Mesenchymal stem cell (in vitro differentiated cells and primary cell): ENCODE measurements at regions not wholly inside any gene's neighbourhood (a gene's known extent, or its start where the extent isn't known, plus 50 kb on each side); places are given as distances from the start of the nearest gene placed in this dataset.
"Not testable (repeated sequence)": the region's sequence is repeated elsewhere in the genome, so short reads cannot be mapped to it uniquely, and the experiment has no call there.

ENCODE experiments used
- DNase-seq: peaks from one replicate; pipeline ENCODE4 v3.0.0-alpha.2; 2013
- H2AFZ ChIP-seq: one replicate; pipeline ENCODE4 v1.6.1; 2013; ENCODE audit warnings: low read depth, mild to moderate bottlenecking, control low read depth, inconsistent platforms, low read length, moderate library complexity
- H2AK5ac ChIP-seq: 2 replicates; pipeline ENCODE4 v1.6.1; 2013; ENCODE audit warnings: low read length, moderate library complexity, mild to moderate bottlenecking, inconsistent platforms; ENCODE audit not compliant: severe bottlenecking
- H2BK120ac ChIP-seq: one replicate; pipeline ENCODE4 v1.6.1; 2013; ENCODE audit warnings: low read depth, mild to moderate bottlenecking, inconsistent platforms, low read length, moderate library complexity
- H2BK12ac ChIP-seq, 2 experiments: one replicate each; pipeline ENCODE4 v1.6.1; 2013; ENCODE audit warnings: inconsistent platforms in 2 of 2, low read length in 2 of 2, mild to moderate bottlenecking in 2 of 2, moderate library complexity in 2 of 2, control low read depth in 1 of 2
- H2BK15ac ChIP-seq: one replicate; pipeline ENCODE4 v1.6.1; 2013; ENCODE audit warnings: mild to moderate bottlenecking, low read depth, inconsistent platforms; ENCODE audit not compliant: poor library complexity, severe bottlenecking
- H2BK5ac ChIP-seq: 2 replicates; pipeline ENCODE4 v1.6.1; 2013; ENCODE audit warnings: low read depth, mild to moderate bottlenecking, low read length, control low read depth, inconsistent platforms; ENCODE audit not compliant: poor library complexity, severe bottlenecking
- H3K14ac ChIP-seq, 2 experiments: one replicate each; pipeline ENCODE4 v1.6.1; 2013; ENCODE audit warnings: inconsistent platforms in 2 of 2, low read length in 2 of 2, control low read depth in 1 of 2, mild to moderate bottlenecking in 1 of 2, moderate library complexity in 1 of 2
- H3K18ac ChIP-seq, 2 experiments: one replicate each; pipeline ENCODE4 v1.6.1; 2013; ENCODE audit warnings: inconsistent platforms in 2 of 2, low read length in 2 of 2, control low read depth in 1 of 2, low read depth in 1 of 2, mild to moderate bottlenecking in 1 of 2
- H3K23ac ChIP-seq, 2 experiments: one replicate each; pipeline ENCODE4 v1.6.1; 2013; ENCODE audit warnings: inconsistent platforms in 2 of 2, low read length in 2 of 2, mild to moderate bottlenecking in 2 of 2, moderate library complexity in 2 of 2, control low read depth in 1 of 2
- H3K27ac ChIP-seq: 2 replicates; pipeline ENCODE4 v1.5.1; 2013; ENCODE audit warnings: mild to moderate bottlenecking, moderate library complexity, low read length, control low read depth, inconsistent platforms; ENCODE audit not compliant: poor library complexity, severe bottlenecking
- H3K27me3 ChIP-seq, 2 experiments: 2 replicates each; pipeline versions ENCODE4 v1.6.1 to v1.7.0; 2013; ENCODE audit warnings: low read length in 2 of 2, mild to moderate bottlenecking in 2 of 2, moderate library complexity in 2 of 2, control low read depth in 1 of 2, inconsistent platforms in 1 of 2; ENCODE audit not compliant: control insufficient read depth in 1 of 2, insufficient read depth in 1 of 2
- H3K36me3 ChIP-seq, 2 experiments: 2 replicates each; pipeline versions ENCODE4 v1.6.1 to v1.7.0; 2013; ENCODE audit warnings: low read length in 2 of 2, control low read depth in 1 of 2, inconsistent platforms in 1 of 2, low read depth in 1 of 2, mild to moderate bottlenecking in 1 of 2; ENCODE audit not compliant: insufficient read depth in 2 of 2, control insufficient read depth in 1 of 2
- H3K4ac ChIP-seq, 2 experiments: one replicate each; pipeline ENCODE4 v1.6.1; 2013; ENCODE audit warnings: inconsistent platforms in 2 of 2, low read length in 2 of 2, mild to moderate bottlenecking in 2 of 2, moderate library complexity in 2 of 2, control low read depth in 1 of 2, low read depth in 1 of 2
- H3K4me1 ChIP-seq: 2 replicates; pipeline ENCODE4 v1.6.1; 2013; ENCODE audit warnings: low read depth, low read length, control low read depth; ENCODE audit not compliant: control insufficient read depth, insufficient read depth
- H3K4me2 ChIP-seq: 2 replicates; pipeline ENCODE4 v1.6.1; 2013; ENCODE audit warnings: low read length, mild to moderate bottlenecking, inconsistent platforms; ENCODE audit not compliant: poor library complexity, severe bottlenecking
- H3K4me3 ChIP-seq, 2 experiments: 2 replicates each; pipeline versions ENCODE4 v1.5.1 to v1.7.0; 2013; ENCODE audit warnings: low read length in 2 of 2, mild to moderate bottlenecking in 2 of 2, control low read depth in 1 of 2, low read depth in 1 of 2; ENCODE audit not compliant: insufficient read depth in 1 of 2
- H3K79me1 ChIP-seq: replicated peaks from 2 replicates; pipeline ENCODE4 v1.6.1; 2013; ENCODE audit warnings: mild to moderate bottlenecking, control low read depth, low read length, inconsistent platforms; ENCODE audit not compliant: poor library complexity, severe bottlenecking
- H3K9ac ChIP-seq: 2 replicates; pipeline ENCODE4 v1.7.0; 2013; ENCODE audit warnings: mild to moderate bottlenecking, low read length, moderate library complexity
- H3K9me3 ChIP-seq: 2 replicates; pipeline ENCODE4 v1.7.0; 2013; ENCODE audit warnings: mild to moderate bottlenecking, low read length; ENCODE audit not compliant: control insufficient read depth
- H4K8ac ChIP-seq: one replicate; pipeline ENCODE4 v1.6.1; 2013; ENCODE audit warnings: inconsistent platforms, mild to moderate bottlenecking, low read length, moderate library complexity
- H4K91ac ChIP-seq: one replicate; pipeline ENCODE4 v1.6.1; 2013; ENCODE audit warnings: mild to moderate bottlenecking, low read length, inconsistent platforms
- WGBS: methylation state at CpG from one replicate; pipeline ENCODE4 v1.1.7; 2013; ENCODE audit warnings: mixed read lengths; 5-methylcytosine and 5-hydroxymethylcytosine counted together

DNA sequence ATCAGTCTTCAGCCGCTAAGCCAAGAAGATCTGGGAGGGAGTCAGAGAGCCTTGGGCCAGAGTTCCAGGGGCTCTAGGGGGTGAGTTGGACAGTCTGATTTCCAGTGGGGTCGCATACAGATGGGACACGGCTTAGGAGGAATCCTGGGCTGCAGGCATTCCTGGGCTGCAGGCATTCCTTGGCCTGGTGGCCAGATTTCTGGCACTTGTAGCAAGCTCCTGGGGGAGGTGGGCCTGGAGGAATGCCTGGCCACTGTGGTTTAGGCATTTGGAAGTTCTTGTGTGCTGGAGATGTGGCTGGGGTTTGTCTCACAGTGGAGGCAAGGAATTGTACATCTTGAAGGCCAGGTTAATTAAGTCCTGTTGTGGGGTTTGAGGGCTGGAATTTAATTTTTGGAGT, 165.4 kb upstream of the JADE1 start:
- DNase-seq, H2BK15ac ChIP-seq, H2BK120ac ChIP-seq, H3K27ac ChIP-seq, H2BK5ac ChIP-seq, H3K27me3 ChIP-seq, H3K4me3 ChIP-seq, H3K9me3 ChIP-seq, H2BK12ac ChIP-seq, H3K4me1 ChIP-seq, H4K8ac ChIP-seq, H3K4ac ChIP-seq, H3K79me1 ChIP-seq, H2AK5ac ChIP-seq, H2AFZ ChIP-seq, H3K14ac ChIP-seq, H3K18ac ChIP-seq, H3K23ac ChIP-seq, H3K36me3 ChIP-seq, H3K9ac ChIP-seq, H4K91ac ChIP-seq, H3K4me2 ChIP-seq: not testable (repeated sequence)
- WGBS, result 96% methylated on average over 3 of the region's 3 CpGs

DNA sequence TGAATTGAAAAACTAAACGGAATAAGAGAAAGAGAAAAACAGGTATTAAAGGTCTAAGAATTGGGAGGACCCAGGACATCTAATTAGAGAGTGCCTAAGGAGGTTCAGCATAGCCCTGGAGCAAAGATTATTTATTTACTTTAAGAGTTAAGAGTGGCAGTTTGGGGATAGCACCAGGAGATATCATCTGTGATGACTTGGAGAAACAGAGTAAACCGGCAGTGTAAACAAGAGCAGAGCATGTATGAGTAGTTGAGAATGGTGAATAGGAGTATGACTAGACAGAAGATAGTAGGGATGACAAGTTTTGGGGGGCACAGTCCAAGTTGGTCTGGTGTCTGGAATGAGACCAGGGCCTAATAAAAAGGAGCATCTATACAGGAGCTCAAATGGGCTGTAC, 167.9 kb upstream of the JADE1 start:
- H2BK120ac ChIP-seq, H2AK5ac ChIP-seq, H2BK5ac ChIP-seq, H4K91ac ChIP-seq, H3K4me1 ChIP-seq, H2BK12ac ChIP-seq, H3K4me3 ChIP-seq, DNase-seq, H3K4ac ChIP-seq, H3K9me3 ChIP-seq, H3K27me3 ChIP-seq, H3K18ac ChIP-seq, H3K23ac ChIP-seq, H3K9ac ChIP-seq, H2AFZ ChIP-seq, H2BK15ac ChIP-seq, H4K8ac ChIP-seq, H3K14ac ChIP-seq, H3K27ac ChIP-seq, H3K79me1 ChIP-seq, H3K4me2 ChIP-seq, H3K36me3 ChIP-seq: not testable (repeated sequence)
- WGBS, result 70% methylated on average over 2 of the region's 2 CpGs

DNA sequence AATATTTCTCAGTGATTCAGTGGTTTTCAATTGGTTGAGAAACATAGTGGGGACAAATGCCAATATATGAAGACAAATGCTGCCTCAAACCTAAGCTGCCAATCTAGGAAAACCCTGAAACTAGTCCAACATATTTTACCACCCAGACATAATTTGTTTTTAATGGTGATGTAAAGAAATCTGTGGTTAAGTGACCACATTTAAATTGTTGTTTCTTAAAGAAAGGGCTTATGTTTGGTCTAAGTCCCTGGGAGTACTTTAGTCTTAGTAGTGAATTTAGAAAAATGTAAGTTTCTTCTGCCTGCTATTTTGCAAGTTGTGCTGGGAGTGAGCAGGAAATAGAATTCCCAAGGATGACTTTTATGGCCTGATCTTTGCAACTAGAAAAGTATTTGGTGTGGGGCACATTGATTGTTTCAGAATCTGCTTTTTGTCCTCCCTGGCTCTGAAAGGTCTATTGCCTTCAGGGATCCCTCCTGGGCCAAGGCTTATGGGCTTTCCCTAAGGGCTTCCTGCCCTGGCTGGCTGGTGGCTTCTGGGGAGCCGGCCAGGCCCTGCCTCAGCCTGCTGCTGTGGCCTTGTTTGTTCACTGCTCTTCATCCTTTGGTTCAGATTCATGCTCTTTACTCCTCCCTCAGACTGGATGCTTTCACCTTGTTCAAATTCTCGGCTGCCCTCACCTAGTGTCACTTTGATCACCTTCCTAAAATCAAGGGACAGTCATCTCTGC, 169.8 kb upstream of the JADE1 start:
- Histone ChIP-seq H2AK5ac (no peak overlapping the region), H3K4ac (peak overlapping the region; percentile 13 to 73), H3K14ac (no peak overlapping the region), H3K4me1 (no peaks in the 10 kb centered on the region), H3K9me3 (no peaks in the 10 kb centered on the region), H2AFZ (no peak overlapping the region), H4K8ac (peak overlapping the region; percentile 94), H3K4me3 (no peak overlapping the region), H3K23ac (no peak overlapping the region), H3K79me1 (no peaks in the 10 kb centered on the region), H2BK120ac (no peak overlapping the region), H3K4me2 (no peak overlapping the region), H2BK5ac (no peak overlapping the region), H4K91ac (no peak overlapping the region), H3K9ac (no peak overlapping the region), H2BK12ac (peak overlapping the region; percentile 1 to 2), H3K18ac (peak overlapping the region; percentile 44 to 83), H3K27me3 (no peaks in the 10 kb centered on the region), H2BK15ac (no peak overlapping the region), H3K36me3 (no peaks in the 10 kb centered on the region), H3K27ac (no peak overlapping the region)
- DNase-seq, result peak; percentile 13
- WGBS, result 47% methylated on average over 2 of the region's 2 CpGs

DNA sequence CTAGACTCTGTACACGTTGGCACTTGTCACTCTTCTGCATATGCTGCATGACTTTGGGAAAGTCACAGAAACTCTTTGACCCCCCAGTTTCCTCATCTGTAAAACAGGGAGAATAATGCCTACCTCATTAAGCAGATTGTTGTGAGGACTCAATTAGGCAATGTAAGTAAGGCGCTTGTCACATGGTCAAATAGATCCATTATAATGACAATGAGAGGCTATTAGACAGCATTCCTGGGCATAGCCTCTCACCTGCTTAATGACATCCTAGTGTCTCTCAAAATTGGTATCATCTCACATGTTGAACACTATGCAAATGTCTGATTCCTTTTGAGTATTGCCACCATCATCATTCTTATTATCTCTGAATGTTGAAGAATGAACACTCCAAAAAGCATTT, 172.6 kb upstream of the JADE1 start:
- H3K4me1 ChIP-seq, result no peaks in the 10 kb centered on the region
- H2BK5ac ChIP-seq, result no peak overlapping the region
- H3K36me3 ChIP-seq, result no peaks in the 10 kb centered on the region
- H2BK12ac ChIP-seq, result no peak overlapping the region
- no peak overlapping the region for H2BK120ac ChIP-seq
- no peak overlapping the region for H3K4me3 ChIP-seq
- no peak overlapping the region for H3K23ac ChIP-seq
- no peak overlapping the region for H2AFZ ChIP-seq
- H3K18ac ChIP-seq, result no peak overlapping the region
- H4K8ac ChIP-seq, result no peak overlapping the region
- no peaks in the 10 kb centered on the region for H3K27me3 ChIP-seq
- no peak overlapping the region for H3K4ac ChIP-seq
- H2AK5ac ChIP-seq, result no peak overlapping the region
- DNase-seq, result no peak
- no peaks in the 10 kb centered on the region for H3K79me1 ChIP-seq
- 81% methylated on average over 2 of the region's 2 CpGs for WGBS
- H2BK15ac ChIP-seq, result no peak overlapping the region
- no peak overlapping the region for H4K91ac ChIP-seq
- H3K14ac ChIP-seq, result no peak overlapping the region
- no peak overlapping the region for H3K9ac ChIP-seq
- H3K27ac ChIP-seq, result no peak overlapping the region
- no peak overlapping the region for H3K4me2 ChIP-seq
- no peaks in the 10 kb centered on the region for H3K9me3 ChIP-seq
